LHCN-M2 (cell line): ENCODE measurements at regions not wholly inside any gene's neighbourhood (a gene's known extent, or its start where the extent isn't known, plus 50 kb on each side); places are given as distances from the start of the nearest gene placed in this dataset.

ENCODE experiments used
- DNase-seq: peaks from one replicate; pipeline ENCODE4 v3.0.0-alpha.2; 2012; ENCODE audit warnings: low read depth

DNA sequence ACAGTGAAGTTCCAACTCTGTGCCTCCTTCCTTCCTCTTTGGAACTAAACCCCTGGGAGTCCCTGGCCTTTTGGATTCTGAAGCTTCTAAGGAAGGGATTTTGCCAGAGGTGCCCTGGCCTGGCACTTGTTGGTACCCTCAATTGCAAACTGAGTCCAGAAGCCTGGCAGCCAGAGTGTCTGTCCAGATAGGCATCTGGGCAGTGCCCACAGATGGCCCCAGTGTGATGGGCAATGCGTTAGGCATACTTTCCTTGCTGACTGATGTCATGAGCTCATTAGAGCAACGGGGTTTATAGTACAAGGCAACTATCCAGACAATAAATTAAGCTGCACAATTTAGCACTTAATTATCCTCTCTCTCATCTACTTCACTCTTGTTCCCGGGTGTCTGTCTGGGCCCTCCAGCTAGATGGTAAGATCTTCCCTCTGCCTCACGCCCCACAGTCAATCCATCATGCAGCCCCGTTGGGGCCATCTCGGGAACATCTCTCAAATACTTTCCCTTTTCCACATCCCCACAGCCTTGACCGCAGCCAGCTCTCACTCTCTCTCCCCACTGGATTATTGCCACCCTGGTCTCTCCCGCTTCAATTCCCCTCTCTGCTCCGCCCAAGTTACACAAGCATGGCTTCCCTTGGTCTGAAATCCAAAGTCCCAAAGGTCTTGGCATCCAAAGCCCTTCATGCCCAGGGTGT, 157.5 kb upstream of the SMIM23 start:
- DNase-seq, result no peak

DNA sequence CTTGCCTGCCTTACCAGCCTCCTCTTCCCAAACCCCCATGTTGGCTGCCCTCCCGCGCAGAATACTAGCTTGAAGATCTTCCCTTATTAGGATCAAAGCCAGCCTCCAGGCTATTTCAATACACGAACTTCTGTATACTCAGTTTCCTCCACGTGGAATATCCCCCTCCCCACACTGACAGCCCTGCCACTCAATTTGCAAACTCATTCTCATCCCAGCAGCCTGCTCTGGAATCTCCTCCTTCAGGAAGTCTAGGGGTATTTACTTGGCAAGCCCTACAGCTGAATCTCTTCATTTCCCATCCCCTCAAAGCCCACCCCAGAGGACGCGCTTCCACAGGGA, 157.0 kb upstream of the SMIM23 start:
- DNase-seq, result no peak

DNA sequence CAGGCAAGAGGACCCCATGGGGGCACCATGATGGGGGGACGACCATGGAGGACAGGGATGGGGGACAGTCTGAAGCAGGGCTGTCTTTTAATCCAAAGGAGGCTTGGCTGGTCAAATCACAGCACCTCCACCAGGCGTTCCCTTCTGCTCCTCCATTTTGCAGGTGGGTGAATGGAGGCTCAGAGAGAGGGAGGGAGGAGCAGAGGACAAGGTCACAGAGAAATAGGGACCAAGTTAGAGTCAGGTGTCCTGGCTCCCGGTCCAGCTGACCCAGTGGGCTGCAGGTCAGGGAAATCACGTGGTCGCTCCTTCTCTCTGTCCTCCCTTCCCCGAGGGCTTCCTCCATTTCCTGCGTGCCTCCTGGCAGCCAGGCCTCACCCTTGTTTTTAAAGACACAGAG, 156.4 kb upstream of the SMIM23 start:
- no peak for DNase-seq

DNA sequence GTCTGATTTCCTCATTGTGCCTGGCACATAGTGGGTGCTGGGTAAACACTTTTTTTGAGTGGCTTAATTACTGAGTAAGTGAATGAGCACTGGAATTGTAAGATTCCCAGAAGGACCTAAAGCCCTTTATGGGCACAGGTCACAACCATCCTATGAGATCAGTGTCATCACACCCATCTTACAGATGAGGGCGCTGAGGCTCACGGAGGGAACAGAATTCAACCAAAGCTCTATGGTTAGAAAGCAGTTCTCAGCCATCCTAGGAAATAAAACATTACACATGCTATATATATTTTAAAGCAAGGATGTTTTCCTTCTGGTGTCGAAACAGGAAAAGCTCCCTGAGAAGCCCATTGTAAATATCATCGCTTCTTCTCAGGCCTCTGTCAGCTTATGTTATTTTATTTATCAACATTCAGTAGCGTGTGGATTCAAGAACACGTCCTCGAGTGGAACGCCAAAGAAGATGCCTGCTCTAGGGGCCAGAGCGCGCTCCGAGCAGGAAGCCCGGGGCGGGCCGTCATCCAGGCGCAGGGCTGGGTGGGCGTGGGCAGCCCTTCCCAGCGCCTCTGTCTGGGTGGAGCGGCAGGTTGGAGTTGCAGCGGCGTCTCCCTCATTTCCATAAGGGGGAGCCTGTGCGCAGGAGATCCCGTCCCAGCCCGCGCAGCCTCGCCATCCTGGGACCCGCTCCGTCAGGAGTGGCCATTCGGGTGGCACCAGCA, 155.8 kb upstream of the SMIM23 start:
- no peak for DNase-seq

DNA sequence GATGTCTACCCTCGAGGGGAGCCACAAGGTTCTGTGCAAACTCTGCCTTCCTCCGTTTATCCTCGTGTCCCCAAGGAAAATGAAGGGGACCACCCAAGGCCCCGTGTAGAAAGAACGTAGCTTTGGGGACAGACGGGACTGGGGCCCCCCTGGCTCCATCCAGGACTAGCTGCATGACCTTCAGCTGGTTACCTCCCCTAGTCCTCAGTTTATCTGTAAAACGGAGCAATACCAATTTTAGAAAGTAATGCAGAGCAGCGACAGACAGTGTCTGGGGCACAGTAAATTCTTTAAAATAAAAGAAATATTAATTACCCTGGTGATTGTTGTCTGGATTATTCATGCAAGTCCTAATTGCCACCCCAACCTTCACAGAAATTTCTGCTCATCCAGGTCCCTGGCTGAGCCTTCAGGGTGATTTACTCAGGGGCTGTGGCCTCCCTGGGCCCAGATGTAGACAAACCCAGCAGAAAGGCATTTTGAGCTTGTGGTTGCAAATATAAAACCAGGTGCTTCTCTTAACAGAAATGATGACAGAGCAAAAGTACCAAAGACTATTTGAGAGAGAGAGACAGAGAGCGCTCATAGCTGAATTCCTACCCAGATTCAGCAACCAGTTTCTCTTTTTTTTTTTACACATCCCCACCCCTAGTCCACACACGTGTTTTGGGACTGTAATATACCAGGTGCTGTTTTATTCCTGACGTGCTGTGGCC, 155.1 kb upstream of the SMIM23 start:
- no peak for DNase-seq

DNA sequence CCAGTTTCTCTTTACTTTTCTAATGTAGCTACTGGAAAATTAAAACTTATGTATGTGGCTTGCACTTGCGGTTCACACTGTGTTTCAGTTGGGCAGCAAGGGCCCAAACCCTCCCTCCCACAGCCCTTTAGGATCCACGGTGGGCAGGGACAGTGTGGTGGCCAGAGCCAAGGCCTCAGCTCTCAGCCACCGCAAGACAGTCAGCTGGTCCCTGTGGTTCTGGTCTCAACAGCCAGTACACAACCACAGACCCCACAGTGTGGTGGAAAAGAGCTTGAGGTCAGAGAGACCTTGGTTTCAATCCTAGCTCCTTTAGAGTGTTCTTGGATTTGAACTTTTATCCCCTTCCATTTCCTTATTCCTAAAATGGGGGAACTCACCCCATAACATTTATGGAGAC, 153.0 kb upstream of the SMIM23 start:
- no peak for DNase-seq

DNA sequence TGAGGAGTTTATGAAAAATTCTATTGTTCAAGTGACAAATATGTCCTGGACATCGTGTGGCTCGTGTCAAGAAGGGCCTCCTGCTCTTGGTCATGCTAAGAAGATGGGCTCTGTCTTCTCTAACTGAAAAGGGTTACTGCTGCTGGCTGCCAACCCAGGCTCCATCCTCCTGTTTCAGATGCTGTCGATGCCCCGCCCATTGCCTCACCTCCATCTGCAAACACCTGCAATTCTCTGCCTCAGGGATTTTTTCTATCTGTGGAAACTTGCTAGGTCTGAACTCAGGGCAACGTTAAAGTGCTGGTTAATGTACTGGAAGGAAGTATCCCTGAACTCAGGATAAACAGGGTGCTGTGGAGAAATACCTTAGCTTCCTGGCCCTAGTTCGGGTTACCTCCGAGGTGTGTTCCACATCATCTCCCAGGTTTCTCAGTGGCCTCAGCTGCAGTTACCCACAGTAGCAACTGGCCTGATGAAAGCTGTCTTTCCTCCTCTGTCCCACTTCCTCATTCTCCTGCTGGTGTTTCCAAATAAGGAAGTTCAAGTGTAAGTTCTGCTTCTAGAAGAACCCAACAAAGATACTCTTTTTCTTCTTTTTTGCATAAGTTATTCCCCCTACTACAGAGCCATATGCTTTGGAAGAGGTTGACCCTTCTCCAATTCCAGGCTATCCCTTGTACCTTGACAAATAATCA, 151.7 kb upstream of the SMIM23 start:
- no peak for DNase-seq

DNA sequence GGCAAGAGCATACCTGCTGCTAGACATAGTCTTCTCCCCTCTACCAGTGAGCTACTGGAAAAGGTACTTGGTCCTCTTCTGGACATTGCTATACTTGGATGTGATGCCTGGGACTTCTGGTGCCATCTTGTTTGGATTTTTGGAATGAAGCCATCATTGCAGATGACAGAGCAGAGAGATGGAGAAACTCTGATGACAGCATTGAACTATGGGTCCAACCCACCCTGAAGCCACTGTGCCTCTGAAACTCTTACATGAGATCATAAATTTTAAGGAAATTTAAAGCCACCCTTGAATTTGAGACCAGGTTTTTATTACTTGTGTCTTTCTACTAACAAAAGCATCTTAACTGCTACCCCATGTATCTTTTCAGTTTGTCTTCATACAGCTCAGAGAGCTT, 151.1 kb upstream of the SMIM23 start:
- no peak for DNase-seq

DNA sequence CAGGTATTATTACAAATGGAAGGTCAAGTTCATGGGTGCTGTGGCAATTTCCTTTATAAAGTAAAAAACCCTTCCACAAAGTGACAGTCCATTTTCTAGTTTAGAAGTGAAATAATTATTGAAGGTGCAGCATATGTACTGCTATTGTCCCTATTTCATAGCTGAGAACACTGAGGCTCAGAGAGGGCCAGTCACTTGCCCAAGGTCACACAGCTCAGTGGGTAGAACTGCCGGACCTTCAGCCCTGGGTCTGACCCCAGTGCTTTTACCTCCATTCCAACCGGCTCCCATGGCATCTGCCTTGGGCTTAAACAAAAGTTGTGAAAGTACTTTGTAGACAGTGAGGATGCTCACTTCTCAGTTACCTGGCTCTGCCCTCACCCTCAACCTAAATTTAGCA, 150.6 kb upstream of the SMIM23 start:
- DNase-seq, result no peak

DNA sequence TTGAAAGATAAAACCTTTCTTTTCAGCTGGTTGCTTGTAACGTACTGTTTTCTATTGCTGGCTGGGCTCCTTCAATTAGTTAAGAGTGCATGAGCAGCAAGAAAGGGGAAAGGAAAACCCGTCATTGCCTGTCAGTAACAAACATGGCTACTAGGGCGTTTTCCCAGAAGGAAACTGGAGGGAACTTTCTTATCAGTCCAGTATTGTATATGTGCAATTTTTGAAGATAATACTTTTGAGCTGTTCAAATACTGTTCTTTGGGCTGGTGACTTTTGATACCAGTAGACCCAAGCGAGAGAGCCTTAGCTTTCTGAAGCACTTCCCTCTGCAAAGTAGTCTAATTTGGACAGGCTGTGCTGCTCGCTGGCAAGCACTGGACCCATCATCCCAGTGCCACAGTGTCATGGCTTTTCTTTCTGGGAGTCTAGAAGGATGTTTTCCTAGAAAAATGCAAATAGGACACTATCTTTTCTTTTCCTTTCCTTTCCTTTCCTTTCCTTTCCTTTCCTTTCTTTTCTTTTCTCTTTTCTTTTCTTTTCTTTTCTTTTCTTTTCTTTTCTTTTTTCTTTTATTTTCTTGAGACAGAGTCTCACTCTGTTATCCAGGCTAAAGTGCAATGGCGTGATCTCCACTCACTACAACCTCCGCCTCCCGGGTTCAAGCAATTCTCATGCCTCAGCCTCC, 149.9 kb upstream of the SMIM23 start:
- no peak for DNase-seq

DNA sequence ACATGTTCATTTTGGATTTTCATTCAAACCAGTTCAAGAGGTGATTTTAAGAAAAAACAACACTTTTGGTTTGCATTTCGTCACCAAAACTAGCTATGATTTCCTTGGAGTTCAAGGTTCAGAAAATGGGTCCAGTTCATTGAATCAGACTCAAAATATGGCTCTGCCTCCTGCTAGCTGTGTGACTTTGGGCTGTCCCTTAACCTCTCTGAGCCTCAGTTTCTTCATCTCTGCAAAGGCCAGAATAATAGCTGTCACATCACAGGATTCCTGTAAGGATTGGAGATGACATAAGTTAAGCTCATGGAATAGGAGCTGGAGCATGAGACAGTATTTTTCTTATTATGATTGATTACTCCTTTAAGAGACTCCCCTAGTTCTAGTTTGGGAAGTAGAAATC, 147.8 kb upstream of the SMIM23 start:
- DNase-seq, result no peak

DNA sequence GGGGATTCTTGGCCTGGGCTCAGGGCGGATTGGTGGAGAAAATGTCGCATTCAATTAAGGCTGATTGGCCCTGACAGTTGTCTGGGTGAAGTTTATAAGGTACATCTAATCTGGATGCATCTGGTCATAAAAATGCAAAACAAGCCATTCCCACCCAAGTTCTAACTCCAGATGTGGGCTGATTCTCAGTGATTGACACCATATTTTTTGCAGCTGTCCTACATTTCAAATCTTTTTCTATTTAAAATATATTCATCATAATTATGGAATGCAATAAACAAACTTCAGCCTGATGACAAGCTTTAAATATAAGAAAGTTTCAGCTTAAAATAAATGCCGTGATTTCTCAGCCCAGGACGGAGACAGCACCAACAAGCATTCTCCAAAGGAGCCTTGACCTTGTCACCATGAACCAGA, 146.4 kb upstream of the SMIM23 start:
- no peak for DNase-seq

DNA sequence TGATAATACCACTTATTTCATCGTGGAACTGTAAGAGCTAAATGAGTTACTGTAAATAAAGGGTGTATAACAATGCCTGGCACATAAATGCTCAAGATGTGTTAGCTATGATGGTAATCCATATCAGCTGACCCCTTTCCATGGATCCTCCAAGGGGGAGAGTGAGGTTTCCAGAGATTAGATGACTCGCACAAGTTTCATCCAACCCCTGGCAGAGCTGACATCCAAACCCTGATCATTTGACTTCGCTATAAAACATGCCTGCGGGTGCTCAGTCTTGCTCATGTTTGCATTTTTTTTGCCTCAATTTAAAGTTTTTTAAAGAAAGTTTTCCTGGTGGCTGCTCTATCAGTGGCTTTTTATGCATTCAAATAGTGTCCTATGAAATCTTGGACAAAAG, 145.7 kb upstream of the SMIM23 start:
- DNase-seq, result peak; percentile 25

DNA sequence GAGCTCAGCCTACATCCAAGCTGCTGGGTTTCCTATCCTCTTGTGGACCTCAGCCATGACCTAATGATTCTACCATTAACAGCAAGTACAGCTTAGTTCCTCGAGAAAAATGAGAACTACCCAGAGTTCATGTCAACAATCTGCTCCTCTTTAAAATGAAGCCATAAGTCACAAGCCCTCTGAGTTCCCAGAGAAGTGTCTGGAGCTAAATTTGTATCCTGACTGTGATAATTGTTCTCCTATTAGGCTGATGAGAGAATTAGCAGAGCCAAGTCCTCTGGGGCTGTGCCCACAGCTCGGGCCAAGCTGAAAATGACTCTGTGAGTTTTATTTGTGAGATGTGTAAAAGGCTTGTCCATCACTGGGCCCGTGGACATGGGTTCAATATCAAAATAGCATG, 145.1 kb upstream of the SMIM23 start:
- DNase-seq, result no peak

DNA sequence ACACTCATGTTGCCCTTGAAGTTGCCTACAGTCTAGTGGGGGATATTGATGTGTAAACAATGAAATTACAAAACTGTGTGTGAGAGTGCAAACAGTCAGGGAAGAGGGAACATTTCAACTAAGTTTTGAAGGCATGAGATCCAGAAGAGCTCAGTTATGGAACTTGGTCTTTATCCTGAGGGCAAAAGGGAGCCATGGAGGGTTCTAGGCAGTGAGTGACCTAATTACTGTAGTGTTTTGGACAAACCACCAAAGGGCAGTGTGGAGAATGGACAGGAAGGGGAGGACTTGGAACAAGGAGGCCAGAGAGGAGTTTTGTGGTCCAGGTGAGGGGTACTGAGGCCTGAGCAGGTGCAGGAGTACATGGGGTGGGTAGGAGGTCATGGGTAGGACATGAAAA, 143.7 kb upstream of the SMIM23 start:
- DNase-seq, result no peak

DNA sequence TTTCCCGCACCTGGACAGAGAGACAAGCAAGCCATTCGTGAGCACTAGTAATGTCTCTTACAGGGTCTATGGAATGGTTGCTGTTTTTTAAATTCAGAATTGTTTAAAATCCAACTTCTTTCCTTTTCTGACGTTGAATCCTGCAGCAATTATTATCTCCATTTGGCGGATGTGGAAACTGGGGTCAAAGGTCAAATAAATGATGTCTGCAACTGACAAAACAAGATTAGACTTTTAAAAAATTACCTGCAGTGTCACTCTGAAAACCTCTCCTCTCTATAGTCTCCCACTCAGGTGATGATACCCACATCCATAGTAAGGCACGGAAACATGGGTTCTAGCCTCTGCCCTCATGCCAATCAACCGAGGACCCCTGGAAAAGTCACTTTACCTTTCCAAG, 142.7 kb upstream of the SMIM23 start:
- no peak for DNase-seq

DNA sequence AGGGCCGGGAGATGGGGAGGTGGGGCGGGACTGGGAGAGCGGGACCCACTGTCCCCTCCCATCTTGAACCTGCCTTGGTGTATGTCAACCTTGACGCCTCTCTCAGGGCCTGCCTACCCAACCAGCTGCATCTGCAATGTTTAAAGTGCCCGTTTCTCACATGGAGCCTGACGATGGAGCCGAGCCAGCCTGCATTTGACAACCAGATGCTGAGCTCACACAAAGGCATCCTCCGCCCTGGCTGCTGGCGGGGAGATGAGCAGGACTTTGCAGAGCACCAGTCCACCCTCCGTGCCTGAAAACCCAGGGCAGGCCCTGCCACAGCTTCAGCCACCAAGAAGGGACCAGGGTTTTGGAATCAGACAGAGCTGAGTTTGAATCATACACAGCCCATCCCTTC, 141.1 kb upstream of the SMIM23 start:
- no peak for DNase-seq

DNA sequence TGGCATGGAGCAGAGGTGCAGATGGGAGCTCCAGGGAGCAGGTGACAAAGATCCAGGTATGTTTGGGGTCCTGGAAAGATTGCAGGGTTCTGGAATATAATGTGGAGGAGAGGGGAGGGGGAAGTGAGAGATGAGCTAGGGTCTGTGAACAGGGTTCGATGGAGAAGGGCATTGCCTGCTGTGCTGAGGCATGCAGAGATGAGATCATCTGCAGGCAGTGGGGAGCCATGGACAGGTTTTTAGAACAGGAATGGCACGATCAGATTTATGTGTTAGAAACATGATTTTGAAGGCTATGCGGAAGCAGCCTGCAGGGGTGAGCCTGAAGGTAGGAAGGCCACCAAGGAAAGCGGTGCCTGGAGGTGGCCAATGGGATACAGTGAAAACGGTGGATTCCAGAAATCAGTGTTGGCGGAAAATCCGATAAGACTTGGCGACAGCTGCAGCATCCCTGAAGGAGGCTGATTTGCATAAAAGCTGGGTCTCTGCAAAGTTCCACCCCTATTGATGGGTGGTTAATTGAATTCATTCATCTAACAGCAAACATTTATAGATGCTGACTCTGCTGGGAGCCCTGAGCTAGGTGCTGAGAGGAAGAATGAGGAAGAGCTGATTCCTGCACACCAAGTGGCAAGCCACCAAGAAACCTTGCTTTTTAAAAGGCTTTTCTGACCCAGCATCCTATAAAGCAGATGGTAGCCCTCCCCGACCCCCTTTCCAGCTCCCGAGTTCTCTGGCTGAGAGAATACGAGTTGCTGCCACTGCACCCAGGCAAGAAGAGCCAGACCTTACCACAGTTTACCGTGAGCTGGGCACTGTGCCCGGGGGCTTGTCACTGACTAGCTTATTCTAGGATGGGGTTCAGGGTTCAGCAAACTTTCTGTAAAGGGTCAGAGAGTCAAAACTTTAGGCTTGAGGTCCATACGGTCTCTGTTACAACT, 139.2 kb upstream of the SMIM23 start:
- DNase-seq, result no peak

DNA sequence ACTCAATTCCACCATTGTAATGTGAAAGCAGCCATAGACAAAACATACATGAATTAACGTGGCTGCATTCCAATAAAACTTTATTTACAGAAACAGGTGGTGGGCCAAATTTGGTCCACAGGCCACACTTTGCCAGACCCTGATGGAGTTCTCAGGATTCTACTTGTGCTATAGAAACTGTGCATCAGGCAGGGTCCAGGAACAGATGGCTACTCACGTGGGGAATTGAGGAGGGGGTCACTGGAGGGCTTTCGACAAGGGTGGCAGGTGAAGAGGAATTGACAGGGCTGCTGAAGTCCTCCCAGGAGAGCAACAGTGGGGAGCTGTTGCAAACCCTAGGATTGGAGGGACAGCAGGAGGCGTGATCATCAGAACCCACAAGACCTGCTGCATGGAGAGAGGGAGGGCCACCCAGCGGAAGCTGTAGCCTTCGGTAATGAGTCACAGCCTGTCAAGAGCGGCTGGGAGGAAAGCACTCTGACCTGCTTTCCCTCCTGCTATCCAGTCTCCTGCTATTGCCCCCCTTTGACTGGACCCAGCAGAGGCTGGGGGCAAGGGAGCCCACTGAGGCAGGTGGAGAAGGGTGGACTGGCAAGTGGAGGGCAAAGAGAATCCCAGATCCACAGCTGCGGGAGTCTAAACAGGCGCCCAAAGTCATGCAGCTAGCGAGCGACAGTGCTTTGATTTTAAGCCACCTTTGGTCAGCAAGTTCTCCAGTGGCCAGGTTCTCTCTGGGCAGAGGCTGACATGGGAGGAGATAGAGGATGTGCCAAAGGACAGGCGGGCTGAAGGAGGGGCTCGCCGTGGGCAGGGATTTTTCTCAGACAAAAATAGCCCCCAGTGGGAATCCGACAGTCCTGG, 138.3 kb upstream of the SMIM23 start:
- peak; percentile 57 for DNase-seq

DNA sequence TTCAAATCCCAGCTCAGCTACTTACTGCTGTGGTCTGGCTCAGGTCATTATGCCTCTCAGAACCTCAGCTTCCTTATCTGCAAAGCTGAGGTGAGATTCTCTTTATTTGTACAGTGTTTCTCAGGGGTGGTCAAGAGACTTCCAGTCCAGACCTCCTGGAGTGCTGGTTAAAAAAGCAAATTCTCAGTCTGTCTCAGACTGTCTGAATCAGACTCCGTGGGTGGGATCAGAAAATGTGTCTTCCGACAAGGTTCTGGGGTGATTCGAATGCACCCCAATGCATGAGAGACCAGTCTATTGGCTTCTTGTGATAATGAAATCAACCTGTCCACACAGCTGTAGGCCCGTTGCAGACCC, 137.7 kb upstream of the SMIM23 start:
- no peak for DNase-seq
